ENCODE measurements at regions not wholly inside any gene's neighbourhood (a gene's known extent, or its start where the extent isn't known, plus 50 kb on each side); places are given as distances from the start of the nearest gene placed in this dataset.
A peak's percentile ranks its signal among the peaks of the same experiment; 100 is the strongest.

DNA sequence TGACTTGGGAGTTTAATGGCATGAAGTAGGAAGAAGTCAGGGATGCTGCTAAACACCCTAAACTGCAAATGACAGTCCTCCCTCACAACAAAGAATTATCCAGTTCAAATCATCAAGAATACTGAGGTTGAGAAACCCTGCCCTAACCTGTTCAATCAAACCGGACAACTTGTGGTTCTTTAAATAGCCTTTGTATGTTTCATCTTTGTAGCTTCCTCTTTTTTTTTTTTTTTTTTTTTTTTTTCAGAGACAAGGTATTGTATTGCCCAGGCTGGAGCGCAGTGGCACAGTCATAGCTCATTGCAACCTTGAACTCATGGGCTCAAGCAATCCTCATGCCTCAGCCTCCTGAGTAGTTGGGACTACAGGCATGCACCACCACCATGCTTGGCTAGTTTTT lies 52.5 kb upstream of the TTC29 start:
- DNase-seq (ENCODE audit: low spot score): no peak

- DNase-seq (ENCODE audit: low spot score): no peak
Observed at GRCh38 chr4:147003956-147004809, 58.5 kb upstream of the TTC29 start.

- DNase-seq (ENCODE audit: low spot score): no peak
Observed at GRCh38 chr4:147006229-147006628, 60.6 kb upstream of the TTC29 start.

DNA sequence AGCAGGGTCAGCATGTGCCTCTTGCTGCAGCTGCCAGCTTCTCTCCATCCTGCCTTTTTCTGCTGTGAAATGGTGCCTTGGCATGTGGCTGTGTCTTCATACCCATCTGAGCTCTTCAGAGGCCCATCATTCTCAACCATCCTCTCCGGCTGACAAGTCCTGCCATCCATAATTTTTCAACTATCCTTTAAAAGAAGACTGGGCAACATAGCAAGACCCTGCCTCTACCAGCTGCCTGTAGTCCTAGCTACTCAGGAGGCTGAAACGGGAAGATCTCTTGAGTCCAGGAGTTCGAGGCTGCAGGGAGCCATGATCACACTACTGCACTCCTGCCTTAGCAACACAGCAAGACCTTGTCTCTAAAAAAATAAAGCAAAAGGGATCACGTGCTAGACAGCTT lies 64.2 kb upstream of the TTC29 start:
- no peak for DNase-seq (ENCODE audit: low spot score)

DNA sequence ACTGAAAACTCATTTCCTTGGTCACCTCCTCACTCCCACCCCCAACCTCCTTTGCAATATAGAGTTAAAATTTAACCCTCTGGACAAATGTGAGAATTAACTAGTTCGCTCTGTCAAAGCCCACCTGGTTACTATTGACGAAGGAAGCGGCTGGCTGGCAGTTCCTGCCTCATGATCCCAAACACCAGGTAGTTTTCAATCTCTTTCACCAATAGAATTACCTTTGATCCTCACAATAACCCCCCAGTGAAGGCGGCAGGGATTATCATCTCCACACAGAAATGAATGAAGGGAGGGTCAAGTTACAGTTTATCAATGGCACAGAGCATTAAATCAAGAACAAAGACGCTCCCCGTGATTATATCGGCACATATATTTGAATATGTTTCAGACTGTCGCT lies 65.7 kb upstream of the TTC29 start:
- no peak for DNase-seq (ENCODE audit: low spot score)

- no peak for DNase-seq (ENCODE audit: low spot score)
Observed at GRCh38 chr4:147012059-147012707, 66.5 kb upstream of the TTC29 start.

DNA sequence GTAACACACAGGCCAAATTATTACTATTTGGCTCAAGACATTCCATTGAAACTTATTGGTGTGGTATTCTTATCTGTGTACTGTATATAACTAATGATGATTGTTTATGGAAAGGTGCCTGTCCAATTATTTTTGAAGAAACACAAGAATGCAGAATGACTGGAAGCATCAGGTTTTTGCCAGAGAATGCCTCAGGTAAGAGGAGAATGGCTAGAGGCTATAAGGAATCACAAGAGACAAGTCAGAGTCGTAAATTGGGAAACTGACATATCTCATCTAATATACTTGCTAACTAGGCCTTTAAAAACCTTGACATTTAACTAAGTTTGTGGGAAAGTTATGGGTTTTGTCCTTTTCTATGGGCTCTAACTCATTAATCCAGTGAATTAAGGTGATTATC lies 69.3 kb upstream of the TTC29 start:
- no peak for DNase-seq (ENCODE audit: low spot score)

DNA sequence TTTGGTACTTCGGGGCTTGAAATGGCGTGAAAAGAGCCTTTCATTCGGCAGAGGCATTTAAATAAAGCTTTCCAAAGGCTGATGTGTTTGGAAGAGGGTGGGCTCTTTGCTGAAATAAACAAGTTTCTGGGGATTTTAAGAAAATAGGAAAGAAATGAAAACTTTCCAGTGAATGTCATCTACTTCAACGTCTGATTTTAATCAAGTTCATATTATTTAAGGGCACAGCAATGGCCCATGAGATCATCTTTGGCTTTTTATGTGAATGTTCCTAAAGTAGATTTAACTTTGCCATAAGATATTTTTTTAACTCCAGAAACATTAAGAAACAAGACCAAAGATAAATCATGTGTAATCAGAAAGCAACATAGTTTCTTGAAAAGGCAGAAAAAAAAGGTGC lies 69.8 kb upstream of the TTC29 start:
- DNase-seq (ENCODE audit: low spot score): no peak

GRCh38 chr4:147017081-147017480 lies 71.4 kb upstream of the TTC29 start:
- no peak for DNase-seq (ENCODE audit: low spot score)

DNA sequence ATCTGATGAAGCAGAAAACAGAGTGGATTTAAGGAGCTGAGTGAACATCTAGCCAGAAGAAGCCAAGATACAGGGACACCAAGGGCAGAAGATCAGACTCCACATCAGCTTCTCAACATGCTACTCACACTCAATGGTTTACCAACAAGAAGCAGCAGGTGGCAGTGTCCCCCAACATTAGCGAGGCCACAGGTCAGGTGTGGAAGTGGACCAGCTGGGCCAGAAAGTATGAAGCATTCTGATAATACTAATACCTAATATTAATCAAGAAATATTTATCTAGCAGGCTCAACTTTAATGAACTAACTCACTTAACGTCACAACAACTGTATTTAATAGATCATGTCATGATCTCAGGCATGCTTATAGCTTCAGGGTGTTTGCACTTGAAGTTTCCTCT lies 73.4 kb upstream of the TTC29 start:
- DNase-seq (ENCODE audit: low spot score): peak; percentile 27

- no peak for DNase-seq (ENCODE audit: low spot score)
Observed at GRCh38 chr4:147020456-147020855, 74.8 kb upstream of the TTC29 start.

DNA sequence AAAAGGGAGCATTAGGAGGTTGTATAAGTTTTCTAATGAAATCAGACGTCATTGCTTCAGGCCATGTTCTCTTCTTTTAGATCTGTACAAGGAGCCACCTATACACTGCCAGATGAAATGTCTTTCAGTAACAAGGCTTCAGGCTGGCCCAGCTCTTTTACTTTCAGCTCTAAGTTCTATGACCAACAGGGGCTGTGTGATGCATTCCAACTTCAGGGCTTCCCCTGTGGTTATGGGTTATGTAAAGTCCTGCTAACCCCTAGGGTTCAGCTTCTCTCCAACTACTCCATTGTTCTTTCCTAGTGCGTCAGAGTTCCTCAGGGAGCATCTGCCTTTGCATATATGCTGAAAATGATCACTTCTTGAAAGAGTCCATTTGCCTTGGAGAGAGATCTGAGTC lies 79.4 kb upstream of the TTC29 start:
- DNase-seq (ENCODE audit: low spot score): no peak

DNA sequence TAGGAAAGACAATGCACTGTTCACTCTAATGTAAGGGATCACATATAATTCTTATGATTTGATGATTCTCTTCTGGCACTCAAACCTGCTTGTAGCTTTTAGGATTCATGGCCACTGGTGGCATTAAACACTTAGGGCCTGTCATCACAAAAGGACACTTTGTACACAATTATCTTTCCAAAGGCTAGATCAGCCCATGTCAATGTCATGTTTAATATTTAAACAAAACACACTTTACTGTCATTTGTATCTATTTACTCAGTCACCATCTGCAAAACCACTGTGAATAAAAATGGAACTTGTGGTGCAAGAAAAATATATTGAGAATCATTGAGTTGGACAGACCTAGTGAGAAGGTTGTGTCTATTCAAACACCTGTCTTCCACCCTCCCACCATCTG lies 83.6 kb upstream of the TTC29 start:
- no peak for DNase-seq (ENCODE audit: low spot score)

GRCh38 chr4:147034372-147034771 lies 88.7 kb upstream of the TTC29 start:
- DNase-seq (ENCODE audit: low spot score): no peak

GRCh38 chr4:147037069-147037468 lies 91.4 kb upstream of the TTC29 start:
- no peak for DNase-seq (ENCODE audit: low spot score)

GRCh38 chr4:147039976-147040575 lies 94.4 kb upstream of the TTC29 start:
- no peak for DNase-seq (ENCODE audit: low spot score)

DNA sequence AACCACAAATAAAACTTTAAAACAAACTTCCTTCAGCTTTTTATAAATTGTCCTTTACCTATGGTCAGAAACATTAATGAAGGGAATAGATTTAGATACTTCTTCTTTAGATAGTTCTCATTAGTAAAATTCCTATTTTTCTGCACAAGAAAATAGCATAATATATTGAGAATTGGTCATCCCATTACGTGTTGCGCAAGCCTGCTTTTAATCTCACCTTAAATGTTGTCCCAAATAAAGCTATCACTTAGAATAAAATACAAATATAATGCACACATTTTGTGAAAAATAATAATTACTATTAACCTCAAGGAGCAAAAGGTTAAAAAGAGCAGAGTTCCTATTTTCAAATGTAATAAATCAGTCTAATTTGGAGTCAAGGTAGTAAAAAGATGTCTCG lies 95.2 kb upstream of the TTC29 start:
- no peak for DNase-seq (ENCODE audit: low spot score)

GRCh38 chr4:147041376-147041775 lies 95.7 kb upstream of the TTC29 start:
- no peak for DNase-seq (ENCODE audit: low spot score)

GRCh38 chr4:147042046-147042445 lies 96.4 kb upstream of the TTC29 start:
- no peak for DNase-seq (ENCODE audit: low spot score)

DNA sequence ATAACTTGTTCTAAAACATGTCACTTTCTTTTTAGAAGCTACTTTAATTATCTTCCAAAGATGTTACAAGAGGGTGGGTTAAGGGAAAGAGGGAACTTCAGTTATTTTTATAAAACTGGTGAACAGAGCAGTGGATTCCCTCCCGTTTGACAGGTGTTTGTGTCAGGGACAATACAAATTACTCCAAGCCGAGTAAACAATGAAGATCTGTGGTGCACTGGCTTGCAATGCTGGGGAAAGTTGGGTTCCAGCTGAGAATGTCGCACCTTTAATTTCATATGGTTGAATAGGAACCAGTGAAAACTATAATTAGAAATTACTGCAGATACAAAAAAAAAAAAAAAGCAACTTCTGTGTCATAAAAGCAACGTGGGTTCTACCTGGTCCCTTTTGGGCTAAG lies 98.6 kb upstream of the TTC29 start:
- no peak for DNase-seq (ENCODE audit: low spot score)

- no peak for DNase-seq (ENCODE audit: low spot score)
Observed at GRCh38 chr4:147049946-147050345, 104.3 kb upstream of the TTC29 start.

DNA sequence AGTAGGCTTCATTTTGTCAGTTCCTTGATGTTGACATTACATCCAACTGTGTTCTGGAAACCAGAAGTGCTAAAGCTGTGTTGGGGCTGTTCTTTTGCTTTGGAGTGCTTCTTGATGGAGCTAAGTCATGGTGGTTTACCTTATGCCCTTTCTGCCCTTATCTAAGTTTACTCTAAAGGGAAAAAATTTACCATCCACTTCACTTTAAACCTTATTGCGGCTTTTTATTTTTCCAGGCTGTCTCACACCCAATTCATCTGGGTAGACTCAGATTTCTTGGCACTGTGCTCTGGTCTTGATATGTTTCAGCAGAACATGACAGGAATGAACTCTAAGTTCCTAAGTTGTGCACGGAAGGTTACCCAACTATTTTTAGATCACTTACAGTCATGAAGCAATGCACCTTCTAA lies 104.7 kb upstream of the TTC29 start:
- DNase-seq (ENCODE audit: low spot score): no peak

GRCh38 chr4:147052361-147052760 lies 106.7 kb upstream of the TTC29 start:
- no peak for DNase-seq (ENCODE audit: low spot score)
